GM23338 (cell line): ENCODE measurements at regions not wholly inside any gene's neighbourhood (a gene's known extent, or its start where the extent isn't known, plus 50 kb on each side); places are given as distances from the start of the nearest gene placed in this dataset.

Source experiments
- CREB1 ChIP-seq: fragments of 250-450 bp; sonication (Bioruptor Pico); IDR thresholded peaks from 2 replicates; pipeline ENCODE4 v1.5.0; 2020; ENCODE audit warnings: low read depth, mild to moderate bottlenecking, moderate library complexity
- ETS1 ChIP-seq: IDR thresholded peaks from 2 replicates; pipeline ENCODE4 v1.6.1; 2016; ENCODE audit warnings: antibody characterized with exemption
- EZH2 ChIP-seq: fragments of 200-600 bp; sonication (generic); IDR thresholded peaks from one replicate; pipeline ENCODE4 v1.8.0; 2017; ENCODE audit warnings: antibody characterized with exemption, mild to moderate bottlenecking, low read depth; ENCODE audit not compliant: unreplicated experiment
- JUNB ChIP-seq: IDR thresholded peaks from one replicate; pipeline ENCODE4 v1.6.1; 2016; ENCODE audit warnings: antibody characterized with exemption; ENCODE audit not compliant: unreplicated experiment
- POLR2AphosphoS5 ChIP-seq: IDR thresholded peaks from 2 replicates; pipeline ENCODE4 v1.6.1; 2016; ENCODE audit warnings: antibody characterized with exemption, low read depth
- TF ChIP-seq, protein P1 (sequence below), 2 experiments: fragments of 200-600 bp in 1 of 2; sonication (generic) in 1 of 2; conservative IDR thresholded peaks; 2 replicates each; pipeline versions ENCODE4 v1.5.1 to v1.6.1; 2016 to 2017; ENCODE audit warnings: antibody characterized with exemption in 2 of 2, low read depth in 2 of 2, mild to moderate bottlenecking in 2 of 2, moderate library complexity in 1 of 2

GRCh38 chr10:90571481-90572258, 286.2 kb downstream of the HTR7 start:
- TF ChIP-seq, protein P1, sequence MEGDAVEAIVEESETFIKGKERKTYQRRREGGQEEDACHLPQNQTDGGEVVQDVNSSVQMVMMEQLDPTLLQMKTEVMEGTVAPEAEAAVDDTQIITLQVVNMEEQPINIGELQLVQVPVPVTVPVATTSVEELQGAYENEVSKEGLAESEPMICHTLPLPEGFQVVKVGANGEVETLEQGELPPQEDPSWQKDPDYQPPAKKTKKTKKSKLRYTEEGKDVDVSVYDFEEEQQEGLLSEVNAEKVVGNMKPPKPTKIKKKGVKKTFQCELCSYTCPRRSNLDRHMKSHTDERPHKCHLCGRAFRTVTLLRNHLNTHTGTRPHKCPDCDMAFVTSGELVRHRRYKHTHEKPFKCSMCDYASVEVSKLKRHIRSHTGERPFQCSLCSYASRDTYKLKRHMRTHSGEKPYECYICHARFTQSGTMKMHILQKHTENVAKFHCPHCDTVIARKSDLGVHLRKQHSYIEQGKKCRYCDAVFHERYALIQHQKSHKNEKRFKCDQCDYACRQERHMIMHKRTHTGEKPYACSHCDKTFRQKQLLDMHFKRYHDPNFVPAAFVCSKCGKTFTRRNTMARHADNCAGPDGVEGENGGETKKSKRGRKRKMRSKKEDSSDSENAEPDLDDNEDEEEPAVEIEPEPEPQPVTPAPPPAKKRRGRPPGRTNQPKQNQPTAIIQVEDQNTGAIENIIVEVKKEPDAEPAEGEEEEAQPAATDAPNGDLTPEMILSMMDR (conservative IDR thresholded peaks at IDR 0.05; ENCODE audit: low read depth in 2 of 2): peak in 1 of 2 experiments; percentile 35; a peak in 1 of 4 replicates
- TF ChIP-seq CREB1 (CRISPR knock-in tag) (no peak), EZH2 (no peak), JUNB (no peak), POLR2AphosphoS5 (no peak), ETS1 (no peak)
